GM21619 (cell line): ENCODE measurements at regions not wholly inside any gene's neighbourhood (a gene's known extent, or its start where the extent isn't known, plus 50 kb on each side); places are given as distances from the start of the nearest gene placed in this dataset.

ENCODE experiments used
- ATAC-seq: cut with Tn5 transposase; IDR thresholded peaks from one replicate; pipeline ENCODE4 v1.9.1; 2021; ENCODE audit not compliant: unreplicated experiment

DNA sequence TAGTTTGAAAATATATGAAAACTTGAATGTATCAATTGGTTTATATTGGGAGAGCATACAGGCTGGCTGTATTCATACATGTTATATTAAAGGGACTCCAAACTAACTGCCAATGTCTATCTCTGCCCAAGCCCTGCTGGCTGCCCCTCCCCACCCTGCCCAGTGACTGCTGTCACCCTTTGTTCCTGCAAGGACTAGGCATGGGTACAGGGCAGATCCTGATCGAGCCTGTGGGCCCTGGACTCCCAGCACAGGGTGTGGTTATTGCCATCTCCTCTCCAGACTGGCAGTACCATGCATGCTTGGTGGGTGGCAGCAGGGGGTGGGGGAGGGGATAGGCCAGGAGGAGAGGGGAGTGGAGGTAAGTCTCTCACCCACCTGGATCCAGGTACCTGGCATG, 167.5 kb upstream of the RASGEF1B start:
- ATAC-seq = no peak

GRCh38 chr4:81638698-81639097, 167.0 kb upstream of the RASGEF1B start:
- ATAC-seq = no peak

GRCh38 chr4:81635739-81636138, 164.0 kb upstream of the RASGEF1B start:
- peak; percentile 86 for ATAC-seq

GRCh38 chr4:81634766-81635549, 163.3 kb upstream of the RASGEF1B start:
- ATAC-seq = no peak

- no peak for ATAC-seq
Observed at GRCh38 chr4:81634165-81634564, 162.5 kb upstream of the RASGEF1B start.

GRCh38 chr4:81632581-81633299, 161.0 kb upstream of the RASGEF1B start:
- ATAC-seq = no peak

DNA sequence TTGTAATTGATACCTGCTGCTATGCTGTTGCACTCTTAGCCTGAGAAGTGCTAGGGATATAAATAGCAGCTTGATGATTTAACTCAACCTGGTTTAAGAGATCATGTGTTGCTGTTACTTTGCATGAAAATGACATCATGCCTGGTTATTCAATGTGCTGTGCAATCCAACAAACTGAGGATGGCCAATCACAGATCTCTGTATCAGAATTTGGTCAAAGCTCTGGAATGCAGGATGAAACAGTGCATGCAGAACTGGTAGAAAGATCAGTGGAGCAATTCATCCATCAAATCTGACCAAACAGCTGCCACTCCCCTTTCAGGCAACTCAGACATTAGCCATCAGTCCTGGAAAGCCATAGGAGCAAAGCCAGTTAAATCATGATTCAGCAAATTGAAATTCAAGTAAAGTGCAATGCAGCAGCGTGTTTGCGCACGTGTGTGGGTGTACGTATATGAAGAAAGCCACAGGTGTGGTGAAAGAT, 160.3 kb upstream of the RASGEF1B start:
- ATAC-seq = peak; percentile 58

DNA sequence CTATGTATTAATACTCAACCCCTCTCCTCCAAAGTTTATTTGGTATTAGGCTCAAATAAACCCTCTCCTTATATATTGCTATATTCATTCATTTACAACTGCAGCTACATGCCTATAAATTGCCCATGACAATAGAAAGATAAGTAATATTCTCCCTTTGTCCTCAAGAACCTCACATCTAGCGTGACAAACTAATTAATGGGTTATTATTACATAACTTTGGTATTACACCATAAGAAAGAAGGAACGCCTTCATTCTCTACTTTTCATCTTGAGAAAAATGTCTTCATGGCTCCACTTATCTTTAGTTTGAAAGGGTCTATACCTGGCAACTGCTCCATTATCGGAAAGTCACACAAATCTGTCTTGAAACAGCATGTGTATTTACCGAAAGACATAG, 157.7 kb upstream of the RASGEF1B start:
- ATAC-seq = no peak

DNA sequence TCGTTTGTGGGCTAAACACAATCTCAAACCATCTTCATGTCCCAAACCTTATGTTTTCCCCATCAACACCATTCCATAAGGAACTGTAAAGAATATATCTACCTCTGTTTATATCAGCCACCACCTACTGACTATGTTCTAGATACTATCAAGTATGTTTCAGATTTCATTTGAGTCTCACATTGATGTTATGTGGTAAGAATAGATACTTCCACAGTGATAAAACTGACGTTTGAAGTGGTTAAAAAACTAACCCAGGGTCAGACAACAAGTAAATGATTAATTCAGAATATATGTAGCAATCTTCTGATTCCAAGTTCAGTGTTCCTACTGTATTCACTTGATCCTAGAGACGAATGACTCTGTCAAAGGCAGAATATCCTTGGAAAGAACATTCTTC, 156.8 kb upstream of the RASGEF1B start:
- peak; percentile 44 for ATAC-seq

DNA sequence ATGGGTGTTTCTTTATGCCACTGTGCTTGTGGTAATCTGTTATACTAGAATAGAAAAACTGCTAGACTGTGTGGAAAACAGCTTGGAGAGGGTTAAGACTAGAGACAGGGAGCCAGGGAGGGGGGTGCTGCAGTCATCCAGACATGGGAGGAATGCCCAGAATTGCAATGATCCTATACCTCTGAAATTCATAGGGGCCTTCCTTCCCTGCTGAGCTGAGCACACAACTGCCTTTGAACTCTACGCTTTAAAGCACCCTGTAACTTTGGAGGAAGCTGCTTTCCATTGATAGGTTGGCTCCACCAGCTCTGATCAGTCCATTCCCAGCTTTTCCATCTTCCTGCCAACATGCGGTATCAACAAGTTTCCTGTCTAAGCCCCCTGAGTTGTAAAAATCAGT, 155.9 kb upstream of the RASGEF1B start:
- no peak for ATAC-seq

DNA sequence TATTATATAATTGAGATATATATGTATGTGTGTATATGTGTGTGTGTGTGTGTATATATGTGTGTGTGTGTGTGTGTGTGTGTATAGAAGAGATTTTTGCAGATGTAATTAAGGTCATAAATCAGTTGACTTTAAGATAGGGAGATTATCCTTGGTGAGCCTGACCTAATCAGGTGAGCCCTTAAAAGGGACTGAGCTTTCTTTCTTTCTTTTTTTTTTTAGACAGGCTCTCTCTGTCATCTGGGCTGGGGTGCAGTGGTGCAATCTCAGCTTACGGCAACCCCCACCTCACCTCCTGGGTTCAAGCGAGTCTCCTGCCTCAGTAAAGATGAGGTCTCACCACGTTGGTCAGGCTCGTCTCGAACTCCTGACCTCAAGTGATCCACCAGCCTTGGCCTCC, 155.1 kb upstream of the RASGEF1B start:
- ATAC-seq = no peak

DNA sequence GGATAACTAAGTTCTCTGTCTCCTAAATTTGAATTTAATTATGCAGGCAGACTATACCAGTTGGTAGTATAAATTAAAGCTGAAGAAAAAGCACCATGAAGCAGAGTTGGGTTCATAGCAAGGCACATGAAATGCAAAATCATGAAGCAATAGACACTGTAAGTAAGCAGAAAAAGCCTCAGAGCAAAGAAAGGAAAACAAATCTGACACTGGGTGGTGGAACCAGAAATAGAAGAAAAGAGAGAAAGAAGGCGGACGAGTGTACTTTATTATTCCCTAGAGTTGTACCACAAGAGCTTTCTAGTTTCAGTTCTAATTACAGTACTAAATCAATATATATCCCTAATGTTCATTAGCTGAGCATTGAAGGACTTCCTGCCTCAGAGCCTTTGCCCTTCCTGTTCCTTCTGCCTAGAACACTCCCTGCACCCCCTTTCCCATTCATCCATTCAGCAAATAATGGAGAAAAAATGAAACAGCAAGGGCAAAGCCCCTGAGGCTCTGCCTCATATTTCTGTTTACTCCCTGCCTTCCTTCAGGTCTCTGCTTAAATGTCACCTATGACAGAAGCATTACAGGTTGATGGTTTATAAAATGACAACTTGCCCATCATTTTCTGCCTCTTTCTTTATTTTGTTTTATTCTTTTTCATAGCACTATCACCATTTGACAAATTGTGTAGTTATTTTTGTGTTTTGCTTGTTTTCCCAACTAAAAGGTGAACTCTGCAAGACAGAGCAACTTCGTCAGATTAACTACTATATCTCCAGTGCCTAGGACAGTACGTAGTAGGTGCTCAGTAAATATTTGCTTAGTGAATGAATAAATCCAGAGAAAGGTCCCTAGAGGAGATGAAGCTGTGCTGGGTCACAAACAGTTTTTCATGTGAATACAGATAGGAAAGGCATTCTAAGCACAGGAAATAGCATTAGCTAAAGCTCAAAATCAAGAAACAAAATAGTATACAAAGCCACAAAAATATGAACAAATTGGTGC, 154.0 kb upstream of the RASGEF1B start:
- no peak for ATAC-seq

DNA sequence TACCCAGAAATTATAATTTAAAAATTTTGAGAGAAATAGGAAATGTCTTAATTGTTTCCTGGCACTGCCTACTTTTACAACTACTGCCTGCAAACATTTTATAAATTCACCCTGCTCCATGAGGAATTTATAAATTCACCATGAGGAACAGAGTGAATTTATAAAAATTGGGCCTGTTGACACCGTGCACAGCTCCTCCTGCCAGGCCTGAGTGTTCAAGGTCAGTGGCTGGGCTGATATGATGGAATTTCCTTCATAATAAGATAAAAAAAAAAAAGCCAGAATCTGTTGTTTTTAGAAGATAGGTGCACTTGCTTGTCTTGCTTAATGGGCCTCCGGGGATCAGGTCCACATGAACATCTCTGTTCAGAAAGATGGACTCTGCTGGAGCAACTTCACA, 151.7 kb upstream of the RASGEF1B start:
- no peak for ATAC-seq

GRCh38 chr4:81622474-81623184, 150.9 kb upstream of the RASGEF1B start:
- ATAC-seq = no peak

DNA sequence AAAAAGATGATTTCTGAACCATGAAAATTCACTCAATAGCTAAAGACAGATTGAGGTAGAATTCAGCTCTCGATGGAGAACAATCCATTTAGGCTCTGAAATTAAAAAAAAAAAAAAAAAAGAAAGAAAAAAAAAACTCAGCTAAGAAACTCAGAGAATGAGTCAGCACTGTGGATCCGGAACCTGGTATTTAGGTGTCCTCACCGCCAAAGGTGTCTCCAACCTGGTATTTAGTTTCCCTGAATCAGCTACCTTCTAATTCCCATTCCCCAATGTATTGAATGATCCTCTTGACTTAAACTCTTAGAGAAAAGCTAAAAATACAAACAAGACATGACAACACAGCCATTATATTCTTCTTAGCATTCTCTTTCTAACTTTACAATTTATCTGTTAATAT, 150.3 kb upstream of the RASGEF1B start:
- ATAC-seq = no peak

- ATAC-seq = no peak
Observed at GRCh38 chr4:81621490-81621889, 149.8 kb upstream of the RASGEF1B start.

- ATAC-seq = no peak
Observed at GRCh38 chr4:81620442-81620841, 148.7 kb upstream of the RASGEF1B start.

- no peak for ATAC-seq
Observed at GRCh38 chr4:81617545-81617944, 145.8 kb upstream of the RASGEF1B start.

GRCh38 chr4:81611221-81611620, 139.5 kb upstream of the RASGEF1B start:
- ATAC-seq = no peak

- peak; percentile 66 for ATAC-seq
Observed at GRCh38 chr4:81609844-81610243, 138.1 kb upstream of the RASGEF1B start.

- ATAC-seq = no peak
Observed at GRCh38 chr4:81607950-81608349, 136.2 kb upstream of the RASGEF1B start.
